Fibroblast of lung (primary cell): ENCODE measurements at regions not wholly inside any gene's neighbourhood (a gene's known extent, or its start where the extent isn't known, plus 50 kb on each side); places are given as distances from the start of the nearest gene placed in this dataset.
A peak's percentile ranks its signal among the peaks of the same experiment; 100 is the strongest.

Experiments
- DNase-seq, 2 donors: peaks; one replicate each; pipeline versions ENCODE4 v3.0.0 to v3.0.0-alpha.2; 2010; ENCODE audit warnings: low read depth in 2 of 2
- H2AFZ ChIP-seq: 2 replicates; pipeline ENCODE4 v1.5.1; 2012; ENCODE audit warnings: low read length, control low read depth, inconsistent platforms
- H3K27ac ChIP-seq: 2 replicates; pipeline ENCODE4 v1.5.1; 2011; ENCODE audit warnings: low read length, control low read depth; ENCODE audit not compliant: insufficient read depth
- H3K27me3 ChIP-seq: 2 replicates; pipeline ENCODE4 v1.5.1; 2011; ENCODE audit warnings: mild to moderate bottlenecking, low read length; ENCODE audit not compliant: control insufficient read depth, insufficient read depth
- H3K36me3 ChIP-seq: 2 replicates; pipeline ENCODE4 v1.5.1; 2011; ENCODE audit warnings: low read length; ENCODE audit not compliant: control insufficient read depth, insufficient read depth
- H3K4me1 ChIP-seq: 2 replicates; pipeline ENCODE4 v1.5.1; 2011; ENCODE audit warnings: low read length; ENCODE audit not compliant: control insufficient read depth, insufficient read depth; ENCODE audit errors: extremely low read depth
- H3K4me2 ChIP-seq: 2 replicates; pipeline ENCODE4 v1.5.1; 2011; ENCODE audit warnings: low read length, control low read depth; ENCODE audit not compliant: insufficient read depth; ENCODE audit errors: extremely low read depth
- H3K4me3 ChIP-seq, 4 experiments: fragments of 200-600 bp in 1 of 4; sonication (generic) in 1 of 4; replicated peaks in 1 of 4; 2 replicates each; pipeline ENCODE4 v1.5.1; 2011 to 2016; ENCODE audit warnings: low read length in 4 of 4, low read depth in 3 of 4, mild to moderate bottlenecking in 3 of 4, control low read depth in 2 of 4, inconsistent platforms in 1 of 4, mixed read lengths in 1 of 4; ENCODE audit not compliant: insufficient read depth in 1 of 4; ENCODE audit errors: control extremely low read depth in 1 of 4
- H3K79me2 ChIP-seq: 2 replicates; pipeline ENCODE4 v1.5.1; 2012; ENCODE audit warnings: mild to moderate bottlenecking, low read length, inconsistent platforms; ENCODE audit not compliant: control insufficient read depth, insufficient read depth
- H3K9ac ChIP-seq: 2 replicates; pipeline ENCODE4 v1.5.1; 2011; ENCODE audit warnings: mild to moderate bottlenecking, low read length, control low read depth; ENCODE audit not compliant: insufficient read depth
- H3K9me3 ChIP-seq: 2 replicates; pipeline ENCODE4 v1.5.1; 2012; ENCODE audit warnings: low read depth, low read length; ENCODE audit not compliant: control insufficient read depth, insufficient read depth
- H4K20me1 ChIP-seq: 2 replicates; pipeline ENCODE4 v1.5.1; 2011; ENCODE audit warnings: low read length; ENCODE audit not compliant: control insufficient read depth, insufficient read depth; ENCODE audit errors: extremely low read depth
- EZH2 ChIP-seq: IDR thresholded peaks from 2 replicates; pipeline ENCODE4 v1.5.1; 2012; ENCODE audit warnings: low read length, control low read depth, mild to moderate bottlenecking; ENCODE audit errors: missing control alignments
- TF ChIP-seq, protein P1 (sequence below), 2 donors: IDR thresholded peaks in 1 of 2; conservative IDR thresholded peaks in 1 of 2; 1 replicate in 1 of 2; 2 replicates in 1 of 2; pipeline ENCODE4 v1.5.1; 2011 to 2012; ENCODE audit warnings: low read length in 2 of 2, control low read depth in 1 of 2, inconsistent platforms in 1 of 2, low read depth in 1 of 2, mild to moderate bottlenecking in 1 of 2

DNA sequence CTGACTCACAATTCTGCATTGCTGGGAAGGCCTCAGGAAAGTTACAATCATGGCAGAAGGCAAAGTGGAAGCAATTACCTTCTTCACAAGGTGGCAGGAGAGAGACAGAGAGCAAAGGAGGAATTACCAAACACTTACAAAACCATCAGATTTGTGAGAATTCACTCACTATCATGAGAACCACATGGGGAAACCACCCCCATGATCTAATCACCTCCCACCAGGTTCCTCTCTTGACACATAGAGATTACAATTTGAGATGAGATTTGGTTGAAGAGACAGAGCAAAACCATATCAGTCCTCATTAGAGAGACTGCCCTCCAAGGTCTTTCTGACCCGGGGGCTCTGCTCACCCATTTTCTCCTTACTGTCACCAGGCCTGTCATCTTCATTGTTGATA is 1582.3 kb upstream of the TMEM132C start:
- H2AFZ ChIP-seq, result no peak overlapping the region
- no peak overlapping the region for H3K27ac ChIP-seq
- TF ChIP-seq, protein P1, sequence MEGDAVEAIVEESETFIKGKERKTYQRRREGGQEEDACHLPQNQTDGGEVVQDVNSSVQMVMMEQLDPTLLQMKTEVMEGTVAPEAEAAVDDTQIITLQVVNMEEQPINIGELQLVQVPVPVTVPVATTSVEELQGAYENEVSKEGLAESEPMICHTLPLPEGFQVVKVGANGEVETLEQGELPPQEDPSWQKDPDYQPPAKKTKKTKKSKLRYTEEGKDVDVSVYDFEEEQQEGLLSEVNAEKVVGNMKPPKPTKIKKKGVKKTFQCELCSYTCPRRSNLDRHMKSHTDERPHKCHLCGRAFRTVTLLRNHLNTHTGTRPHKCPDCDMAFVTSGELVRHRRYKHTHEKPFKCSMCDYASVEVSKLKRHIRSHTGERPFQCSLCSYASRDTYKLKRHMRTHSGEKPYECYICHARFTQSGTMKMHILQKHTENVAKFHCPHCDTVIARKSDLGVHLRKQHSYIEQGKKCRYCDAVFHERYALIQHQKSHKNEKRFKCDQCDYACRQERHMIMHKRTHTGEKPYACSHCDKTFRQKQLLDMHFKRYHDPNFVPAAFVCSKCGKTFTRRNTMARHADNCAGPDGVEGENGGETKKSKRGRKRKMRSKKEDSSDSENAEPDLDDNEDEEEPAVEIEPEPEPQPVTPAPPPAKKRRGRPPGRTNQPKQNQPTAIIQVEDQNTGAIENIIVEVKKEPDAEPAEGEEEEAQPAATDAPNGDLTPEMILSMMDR (conservative IDR thresholded peaks at IDR 0.05 in 1 of 2, IDR thresholded peaks at IDR 0.05 in 1 of 2; ENCODE audit: low read depth in 1 of 2, low read length in 2 of 2), result no peak
- TF ChIP-seq EZH2, result no peak

DNA sequence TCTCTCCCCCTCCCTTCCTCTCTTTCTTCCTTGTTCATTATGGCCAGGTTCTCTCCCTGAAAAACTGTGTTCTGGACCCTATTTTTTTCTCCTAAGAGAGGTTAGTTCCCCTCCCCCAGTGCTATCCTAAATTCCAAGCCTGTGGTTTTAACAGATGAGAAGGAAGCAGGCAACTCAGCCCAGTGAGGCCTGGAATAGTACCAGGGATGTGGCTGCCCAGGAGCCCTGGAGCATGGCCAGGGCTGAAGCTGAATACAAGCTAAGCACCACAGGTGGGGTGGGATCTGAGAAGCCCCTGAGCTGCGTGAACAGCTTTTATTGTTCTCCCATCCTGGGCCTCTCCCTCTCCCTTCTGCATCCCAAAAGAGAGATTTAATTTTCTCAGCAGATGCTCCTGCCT is 1581.3 kb upstream of the TMEM132C start:
- Histone ChIP-seq H3K27ac (no peak overlapping the region), H3K27me3 (no peaks in the 10 kb centered on the region)
- peak in 1 of 2 donors; percentile 28 for DNase-seq

More for the DNA sequence above, 1582.3 kb upstream of the TMEM132C start:
- Histone ChIP-seq H3K4me1 (no peaks in the 10 kb centered on the region), H3K9ac (no peak overlapping the region), H3K4me3 (no peak overlapping the region), H4K20me1 (no peaks in the 10 kb centered on the region), H3K36me3 (no peaks in the 10 kb centered on the region), H3K9me3 (no peaks in the 10 kb centered on the region), H3K27me3 (no peaks in the 10 kb centered on the region), H3K79me2 (no peaks in the 10 kb centered on the region), H3K4me2 (no peak overlapping the region)
- no peak for DNase-seq

DNA sequence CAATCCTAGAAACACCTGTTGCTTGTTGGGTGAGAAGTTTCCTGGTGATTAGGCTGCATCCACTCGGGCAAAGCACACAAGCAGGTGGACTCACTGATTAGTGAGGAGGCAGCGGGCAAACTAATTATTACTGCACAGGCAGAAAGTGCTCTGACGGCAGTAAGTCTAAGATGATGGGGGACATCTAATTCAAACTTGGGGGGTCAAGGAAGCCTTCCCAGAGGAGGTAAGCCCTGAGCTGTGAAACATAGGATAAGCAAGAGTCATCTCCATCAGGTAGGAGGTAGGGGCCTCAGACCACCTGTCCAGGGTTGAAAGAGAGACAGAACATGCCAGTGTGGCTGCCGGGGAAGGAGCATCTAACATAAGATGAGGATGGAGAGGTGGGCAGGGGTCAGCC is 1578.4 kb upstream of the TMEM132C start:
- no peak overlapping the region for H3K27ac ChIP-seq
- H3K4me3 ChIP-seq, result no peak overlapping the region
- H2AFZ ChIP-seq, result no peak overlapping the region
- DNase-seq, result no peak
- no peaks in the 10 kb centered on the region for H3K79me2 ChIP-seq
- H4K20me1 ChIP-seq, result no peaks in the 10 kb centered on the region
- H3K9me3 ChIP-seq, result no peaks in the 10 kb centered on the region
- TF ChIP-seq, protein P1 (conservative IDR thresholded peaks at IDR 0.05 in 1 of 2, IDR thresholded peaks at IDR 0.05 in 1 of 2; ENCODE audit: low read depth in 1 of 2, low read length in 2 of 2), result no peak
- no peak for TF ChIP-seq EZH2
- no peak overlapping the region for H3K9ac ChIP-seq
- no peak overlapping the region for H3K4me2 ChIP-seq
- H3K36me3 ChIP-seq, result no peaks in the 10 kb centered on the region
- H3K4me1 ChIP-seq, result no peaks in the 10 kb centered on the region
- H3K27me3 ChIP-seq, result no peaks in the 10 kb centered on the region

More for the DNA sequence above, 1581.3 kb upstream of the TMEM132C start:
- Histone ChIP-seq H3K79me2 (no peaks in the 10 kb centered on the region), H2AFZ (no peak overlapping the region), H3K4me2 (no peak overlapping the region), H3K4me3 (no peak overlapping the region), H3K9me3 (no peaks in the 10 kb centered on the region), H3K36me3 (no peaks in the 10 kb centered on the region), H4K20me1 (no peaks in the 10 kb centered on the region), H3K9ac (no peak overlapping the region), H3K4me1 (no peaks in the 10 kb centered on the region)
- no peak for TF ChIP-seq EZH2
- TF ChIP-seq, protein P1 (conservative IDR thresholded peaks at IDR 0.05 in 1 of 2, IDR thresholded peaks at IDR 0.05 in 1 of 2; ENCODE audit: low read depth in 1 of 2, low read length in 2 of 2), result no peak
